OCI-LY3 (cell line): ENCODE measurements at regions not wholly inside any gene's neighbourhood (a gene's known extent, or its start where the extent isn't known, plus 50 kb on each side); places are given as distances from the start of the nearest gene placed in this dataset.
"Not testable (repeated sequence)": the region's sequence is repeated elsewhere in the genome, so short reads cannot be mapped to it uniquely, and the experiment has no call there.

Experiments used
- H2AFZ ChIP-seq: fragments of 200-600, 300-600 bp; shearing (Covaris generic); 2 replicates; pipeline ENCODE4 v1.6.0; 2014; ENCODE audit warnings: antibody characterized with exemption, low read depth, low read length
- H3K27ac ChIP-seq: fragments of 200-600, 300-600 bp; sonication (generic); 2 replicates; pipeline ENCODE4 v1.5.1; 2014; ENCODE audit warnings: mild to moderate bottlenecking, low read length, moderate library complexity, mixed read lengths
- H3K27me3 ChIP-seq: fragments of 200-600, 300-600 bp; sonication (generic); 2 replicates; pipeline ENCODE4 v1.6.1; 2014; ENCODE audit warnings: low read depth, low read length, mixed read lengths
- H3K36me3 ChIP-seq: fragments of 200-600, 300-600 bp; sonication (generic); replicated peaks from 2 replicates; pipeline ENCODE3; 2014; ENCODE audit warnings: low read depth, low read length, mixed read lengths
- H3K4me1 ChIP-seq: fragments of 300-600, 200-600 bp; sonication (generic); 2 replicates; pipeline ENCODE4 v1.6.1; 2014; ENCODE audit warnings: low read length, mixed read lengths
- H3K4me2 ChIP-seq: fragments of 200-600, 300-600 bp; sonication (generic); 2 replicates; pipeline ENCODE4 v1.6.1; 2014; ENCODE audit warnings: low read length, mixed read lengths
- H3K4me3 ChIP-seq: fragments of 300-600, 200-600 bp; sonication (generic); 2 replicates; pipeline ENCODE4 v1.5.1; 2014; ENCODE audit warnings: antibody characterized with exemption, mild to moderate bottlenecking, low read length, moderate library complexity
- H3K79me2 ChIP-seq: fragments of 300-600, 200-600 bp; shearing (Covaris generic); 2 replicates; pipeline ENCODE4 v1.6.1; 2014; ENCODE audit warnings: mild to moderate bottlenecking, low read length, mixed read lengths
- H3K9ac ChIP-seq: fragments of 300-600, 200-600 bp; shearing (Covaris generic); 2 replicates; pipeline ENCODE4 v1.6.0; 2014; ENCODE audit warnings: mild to moderate bottlenecking, low read length, moderate library complexity
- H3K9me3 ChIP-seq: fragments of 200-600, 300-600 bp; shearing (Covaris generic); 2 replicates; pipeline ENCODE4 v1.6.1; 2014; ENCODE audit warnings: low read length, mixed read lengths; ENCODE audit not compliant: insufficient read depth
- H4K20me1 ChIP-seq: fragments of 200-600, 300-600 bp; sonication (generic); 2 replicates; pipeline ENCODE4 v1.6.1; 2016; ENCODE audit warnings: low read length, mixed read lengths; ENCODE audit not compliant: insufficient read depth
- CTCF ChIP-seq: fragments of 200-600, 300-600 bp; sonication (generic); IDR thresholded peaks from 2 replicates; pipeline ENCODE4 v1.5.1; 2014; ENCODE audit warnings: antibody characterized with exemption, low read length, low read depth
- EZH2phosphoT487 ChIP-seq: fragments of 200-600 bp; shearing (Covaris generic); IDR thresholded peaks from 2 replicates; pipeline ENCODE4 v1.6.1; 2018; ENCODE audit warnings: antibody characterized with exemption, mixed run types, low read depth

- Histone ChIP-seq H3K27ac (no peak overlapping the region), H3K4me3 (no peak overlapping the region), H3K9ac (no peak overlapping the region), H3K36me3 (no peaks in the 10 kb centered on the region), H2AFZ (no peak overlapping the region), H3K4me1 (no peaks in the 10 kb centered on the region), H3K27me3 (no peaks in the 10 kb centered on the region), H3K79me2 (no peaks in the 10 kb centered on the region), H3K9me3 (no peaks in the 10 kb centered on the region), H4K20me1 (no peaks in the 10 kb centered on the region), H3K4me2 (no peak overlapping the region)
- TF ChIP-seq CTCF (no peak), EZH2phosphoT487 (no peak)
These were observed 1535.4 kb upstream of the ADGRL3 start for GRCh38 chr4:59664771-59665170.

GRCh38 chr4:59666645-59667044 lies 1533.5 kb upstream of the ADGRL3 start:
- no peaks in the 10 kb centered on the region for H3K27me3 ChIP-seq

GRCh38 chr4:59671037-59671436 lies 1529.1 kb upstream of the ADGRL3 start:
- H3K9ac ChIP-seq: no peak overlapping the region
- no peak for TF ChIP-seq EZH2phosphoT487
- no peak for TF ChIP-seq CTCF
- H3K9me3 ChIP-seq: no peaks in the 10 kb centered on the region
- no peak overlapping the region for H3K4me3 ChIP-seq
- H3K79me2 ChIP-seq: no peaks in the 10 kb centered on the region
- H3K27ac ChIP-seq: no peak overlapping the region
- no peak overlapping the region for H2AFZ ChIP-seq
- H3K4me1 ChIP-seq: no peaks in the 10 kb centered on the region
- H3K27me3 ChIP-seq: no peaks in the 10 kb centered on the region
- H3K36me3 ChIP-seq: no peaks in the 10 kb centered on the region
- H3K4me2 ChIP-seq: no peak overlapping the region
- H4K20me1 ChIP-seq: no peaks in the 10 kb centered on the region

More at GRCh38 chr4:59666645-59667044, 1533.5 kb upstream of the ADGRL3 start:
- Histone ChIP-seq H3K36me3 (no peaks in the 10 kb centered on the region), H3K9me3 (no peaks in the 10 kb centered on the region), H3K27ac (no peak overlapping the region), H4K20me1 (no peaks in the 10 kb centered on the region), H3K4me2 (no peak overlapping the region), H3K4me3 (no peak overlapping the region), H2AFZ (no peak overlapping the region), H3K9ac (no peak overlapping the region), H3K79me2 (no peaks in the 10 kb centered on the region), H3K4me1 (no peaks in the 10 kb centered on the region)
- TF ChIP-seq EZH2phosphoT487 (no peak), CTCF (no peak)

DNA sequence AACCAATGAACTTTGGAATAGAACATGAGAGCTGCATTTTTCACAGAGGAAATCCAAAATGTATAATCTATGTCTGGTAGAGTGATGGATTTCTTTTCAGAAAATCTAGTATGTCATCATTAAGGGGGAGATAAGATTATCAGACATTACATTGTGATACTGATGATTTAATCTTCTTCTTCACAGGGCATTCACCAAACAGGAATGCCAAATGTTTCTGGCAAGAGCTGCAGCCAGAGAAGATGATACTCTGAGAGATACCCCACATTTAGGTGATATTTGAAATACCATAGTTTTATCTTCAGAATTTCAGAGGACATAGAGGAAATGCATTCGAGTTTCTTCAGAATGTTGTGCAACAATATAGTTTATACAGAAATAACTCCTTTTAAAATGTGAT lies 1523.7 kb upstream of the ADGRL3 start:
- no peak overlapping the region for H2AFZ ChIP-seq
- H3K9me3 ChIP-seq: no peaks in the 10 kb centered on the region
- no peaks in the 10 kb centered on the region for H3K27me3 ChIP-seq
- H3K4me1 ChIP-seq: no peaks in the 10 kb centered on the region
- H4K20me1 ChIP-seq: no peaks in the 10 kb centered on the region
- no peak overlapping the region for H3K4me2 ChIP-seq
- no peaks in the 10 kb centered on the region for H3K79me2 ChIP-seq
- H3K36me3 ChIP-seq: no peaks in the 10 kb centered on the region
- no peak overlapping the region for H3K27ac ChIP-seq
- H3K9ac ChIP-seq: no peak overlapping the region
- TF ChIP-seq CTCF: no peak
- no peak for TF ChIP-seq EZH2phosphoT487
- H3K4me3 ChIP-seq: no peak overlapping the region

DNA sequence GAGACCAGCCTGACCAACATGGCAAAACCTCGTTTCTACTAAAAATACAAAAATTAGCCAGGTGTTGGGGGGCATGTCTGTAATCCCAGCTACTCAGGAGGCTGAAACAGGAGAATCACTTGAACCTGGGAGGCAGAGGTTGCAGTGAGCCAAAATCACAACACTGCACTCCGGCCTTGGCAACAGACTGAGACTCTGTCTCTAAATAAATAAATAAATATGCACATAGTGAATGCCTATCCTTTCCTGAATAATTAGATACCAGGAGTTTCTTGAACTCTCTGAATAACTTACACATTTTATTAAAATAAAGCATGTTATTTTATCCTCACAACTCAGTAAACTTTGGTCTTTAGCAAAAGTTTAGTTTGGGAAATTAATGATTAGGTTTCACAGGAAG lies 1523.1 kb upstream of the ADGRL3 start:
- not testable (repeated sequence) for H3K27ac ChIP-seq, H3K4me1 ChIP-seq, H3K4me3 ChIP-seq, H3K4me2 ChIP-seq, H3K79me2 ChIP-seq, H3K27me3 ChIP-seq, H4K20me1 ChIP-seq, H3K9me3 ChIP-seq, H3K36me3 ChIP-seq, H3K9ac ChIP-seq, H2AFZ ChIP-seq
